ENCODE measurements at regions not wholly inside any gene's neighbourhood (a gene's known extent, or its start where the extent isn't known, plus 50 kb on each side); places are given as distances from the start of the nearest gene placed in this dataset.

DNA sequence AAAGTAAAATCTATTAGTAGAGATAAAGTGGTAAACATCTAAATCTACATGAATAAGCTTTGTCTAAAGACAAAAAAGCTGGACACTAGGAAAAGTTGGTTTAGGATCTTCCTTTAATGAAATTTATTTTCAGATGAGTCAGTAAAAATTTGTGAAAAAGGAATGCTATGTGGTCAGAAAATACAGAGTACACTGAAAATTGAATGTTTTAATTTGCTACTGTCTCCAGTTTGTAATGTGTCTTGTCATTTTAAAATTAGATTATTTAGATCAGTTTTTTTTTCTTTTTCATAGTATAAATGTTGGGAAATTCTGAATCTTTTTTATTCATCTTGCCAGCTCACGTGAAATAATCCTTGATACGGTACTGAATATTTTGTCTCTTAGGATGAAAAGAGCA is 56.9 kb downstream of the SLITRK6 start:
- no peak for DNase-seq

DNA sequence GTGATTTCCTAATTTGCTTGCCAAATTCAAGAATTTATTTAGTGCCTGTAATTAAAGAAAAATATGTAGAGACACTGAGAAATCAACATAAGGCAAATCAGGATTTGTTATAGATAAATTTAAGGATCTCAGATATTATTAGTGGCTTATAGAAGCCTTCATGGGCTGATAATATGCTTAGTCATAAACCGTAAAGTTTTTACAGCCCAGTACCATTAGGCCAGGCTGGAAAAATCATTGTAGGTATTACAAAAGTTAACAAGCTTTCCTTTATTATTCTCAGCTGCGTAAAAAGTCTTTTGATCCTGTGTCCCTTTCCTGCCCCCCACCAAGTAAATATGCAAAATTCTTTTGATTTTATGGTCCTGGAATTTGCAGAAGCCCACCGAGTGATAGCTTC is 58.2 kb downstream of the SLITRK6 start:
- DNase-seq = no peak

DNA sequence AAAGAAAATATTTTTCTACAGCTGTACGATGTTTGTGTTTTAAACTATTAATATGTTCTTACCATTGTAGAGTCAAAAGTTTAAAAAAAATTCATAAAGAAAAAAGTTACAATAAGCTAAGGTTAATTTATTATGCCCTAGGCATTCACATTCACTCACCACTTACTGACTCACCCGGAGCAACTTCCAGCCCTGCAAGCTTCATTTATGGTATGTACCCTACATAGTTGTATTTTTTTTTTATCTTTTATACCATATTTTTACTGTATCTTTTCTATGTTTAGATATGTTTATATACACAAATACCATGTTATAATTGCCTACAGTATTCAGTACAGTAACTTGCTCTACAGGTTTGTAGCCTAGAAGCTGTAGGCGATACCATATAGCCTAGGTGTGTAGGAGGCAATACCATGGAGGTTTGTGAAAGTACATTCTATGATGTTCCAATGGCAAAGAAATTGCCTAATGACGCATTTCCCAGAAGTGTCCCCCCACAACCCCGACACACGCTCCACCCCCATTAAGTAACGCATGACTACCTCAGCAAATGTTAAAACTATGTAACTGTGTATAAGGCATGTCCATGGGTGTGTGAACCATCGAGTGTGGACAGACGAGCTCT is 60.4 kb downstream of the SLITRK6 start:
- DNase-seq = no peak

DNA sequence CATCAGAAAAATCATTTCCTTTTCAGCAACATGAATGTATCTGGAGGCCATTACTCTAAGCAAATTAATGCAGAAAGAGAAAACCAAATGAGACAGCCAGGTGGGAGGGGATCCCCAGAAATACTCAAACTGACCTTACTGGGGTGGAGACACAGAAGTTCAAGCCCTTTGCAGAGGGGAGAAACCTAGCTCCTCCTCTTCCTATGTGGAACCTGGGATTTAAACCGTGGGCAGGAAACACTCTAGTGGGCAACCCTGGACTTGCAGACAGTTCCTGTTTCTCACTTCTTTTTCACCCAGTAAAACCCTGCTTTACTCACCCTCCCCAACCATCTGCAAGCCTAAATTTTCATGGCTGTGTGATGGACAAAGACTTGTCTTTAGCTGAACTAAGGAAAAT is 61.3 kb downstream of the SLITRK6 start:
- DNase-seq = no peak

DNA sequence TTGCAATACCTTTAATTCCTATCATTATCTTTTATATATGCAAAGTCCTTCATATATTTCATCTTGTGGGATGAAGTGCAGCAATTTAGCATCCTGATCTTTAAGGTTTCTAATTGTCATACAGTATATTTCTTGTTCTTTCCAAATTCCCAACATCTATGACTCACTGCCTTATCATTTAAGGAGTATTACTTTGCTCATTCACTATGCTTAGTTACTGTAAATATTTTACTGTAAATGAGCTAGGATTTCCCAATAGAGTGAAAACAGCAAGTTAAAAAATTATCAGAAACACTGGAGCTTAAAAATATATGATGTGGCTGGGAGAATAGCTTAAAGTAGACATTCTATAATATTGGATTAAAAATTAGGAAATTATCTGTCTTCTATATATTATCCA is 69.9 kb downstream of the SLITRK6 start:
- no peak for DNase-seq

DNA sequence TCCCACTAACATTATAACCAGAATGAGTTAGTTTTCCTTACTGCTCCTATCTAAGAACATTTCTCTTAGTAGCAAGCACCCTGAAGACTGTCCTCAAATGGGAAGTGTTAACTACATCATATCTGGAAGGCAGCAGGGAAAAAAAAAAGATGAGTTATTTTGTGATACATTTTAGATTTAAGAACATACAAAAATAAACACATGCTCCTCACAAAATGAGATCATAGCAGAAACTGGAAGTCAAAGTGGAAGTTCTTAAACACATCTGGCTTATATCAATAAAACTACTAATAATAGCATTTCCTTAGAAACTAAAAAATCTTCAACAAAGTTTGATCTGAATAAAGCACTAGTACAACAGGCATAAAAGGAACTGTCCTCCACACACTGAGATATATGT is 70.4 kb downstream of the SLITRK6 start:
- no peak for DNase-seq

DNA sequence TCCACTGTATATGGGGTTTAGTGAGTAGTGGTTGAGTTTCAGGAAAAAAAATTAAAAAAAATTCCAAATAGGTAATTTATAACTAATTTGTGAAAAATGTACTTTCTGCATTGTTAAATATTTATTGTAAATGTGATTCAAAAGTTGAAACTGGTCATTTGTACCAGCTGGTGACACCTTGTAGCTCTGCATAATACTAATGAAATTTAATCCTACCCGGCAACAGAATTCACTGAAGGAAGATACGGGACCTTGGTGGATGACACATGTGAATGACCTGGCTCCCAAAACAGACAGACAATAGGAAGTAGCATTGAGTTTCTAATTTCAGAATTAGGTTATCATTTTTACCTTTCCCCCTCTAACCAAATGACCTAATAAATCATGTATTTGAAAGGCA is 73.8 kb downstream of the SLITRK6 start:
- no peak for DNase-seq

DNA sequence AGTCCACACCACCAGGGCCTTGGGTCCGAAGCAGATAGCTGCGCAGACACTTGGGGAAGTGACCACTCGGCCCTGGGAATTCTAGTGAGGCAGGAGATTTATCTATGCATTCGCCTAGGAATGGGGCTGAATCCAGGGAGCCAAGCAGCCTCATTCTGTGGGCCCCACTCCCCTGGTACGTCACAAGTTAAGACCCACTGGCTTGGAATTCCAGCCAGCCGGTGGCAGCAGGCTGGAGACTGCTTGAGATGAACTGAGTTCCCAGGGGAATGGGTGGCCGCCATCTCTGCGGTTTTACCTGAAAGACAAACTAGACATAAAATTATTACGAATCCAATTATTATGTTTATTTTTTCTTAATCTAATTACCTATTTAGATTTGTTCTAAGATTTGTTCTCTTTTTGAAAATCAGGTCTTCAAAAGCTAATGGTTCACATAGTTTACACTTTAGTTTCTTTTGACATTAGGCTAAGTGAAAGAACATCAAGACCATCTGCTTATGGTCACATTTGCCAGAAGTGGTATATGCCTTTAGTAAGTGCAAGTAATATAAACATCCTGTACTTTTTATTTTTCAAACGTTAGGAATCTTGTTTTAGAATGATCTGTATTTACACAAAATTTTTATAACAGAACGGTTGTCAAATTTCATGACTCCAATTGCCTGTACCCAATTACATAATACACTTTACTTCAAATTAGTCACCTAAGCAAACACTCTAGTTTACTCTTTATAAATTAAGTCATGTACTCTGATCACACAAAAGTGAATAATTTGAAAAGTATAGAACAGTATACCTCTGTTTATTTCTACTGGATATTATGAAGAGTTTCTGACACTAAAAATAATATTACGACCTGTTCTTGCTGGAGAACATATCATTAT is 74.4 kb downstream of the SLITRK6 start:
- no peak for DNase-seq

DNA sequence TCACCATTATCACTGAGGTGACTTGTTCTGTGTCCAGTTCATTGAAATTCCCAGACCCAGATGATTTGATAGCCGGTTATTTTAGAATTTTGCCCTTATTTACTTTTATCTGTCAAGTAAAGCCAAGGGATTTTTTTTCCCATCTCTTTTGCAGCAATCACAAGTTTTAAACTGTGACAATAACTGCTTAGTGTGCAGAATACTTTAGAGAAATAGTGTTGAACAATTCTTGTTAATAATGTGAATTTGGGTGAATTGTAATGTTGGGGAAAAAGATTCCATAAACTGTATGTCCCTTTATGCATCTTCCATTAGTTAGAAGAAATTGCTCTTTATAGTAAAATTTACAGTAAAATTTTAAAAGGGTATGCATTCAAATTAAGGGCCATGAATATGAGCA is 79.5 kb downstream of the SLITRK6 start:
- no peak for DNase-seq

DNA sequence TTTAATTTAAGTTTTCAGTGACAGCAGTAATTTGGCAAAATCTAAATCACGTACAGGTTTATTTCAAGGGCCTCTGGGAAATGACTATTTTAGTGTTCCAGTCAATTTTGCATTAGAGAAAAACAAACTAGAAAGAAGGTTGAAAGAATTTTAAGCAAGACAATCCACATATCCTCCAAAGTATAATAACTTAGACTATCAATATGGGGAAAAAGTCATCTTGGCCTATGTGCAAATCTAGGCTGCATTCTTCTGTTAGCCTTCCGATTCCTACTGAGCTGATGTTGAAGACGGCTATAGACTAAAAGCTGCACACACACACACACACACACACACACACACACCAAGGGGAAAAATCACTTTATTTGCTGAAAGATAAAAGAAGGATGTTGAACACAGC is 81.3 kb downstream of the SLITRK6 start:
- DNase-seq = no peak

DNA sequence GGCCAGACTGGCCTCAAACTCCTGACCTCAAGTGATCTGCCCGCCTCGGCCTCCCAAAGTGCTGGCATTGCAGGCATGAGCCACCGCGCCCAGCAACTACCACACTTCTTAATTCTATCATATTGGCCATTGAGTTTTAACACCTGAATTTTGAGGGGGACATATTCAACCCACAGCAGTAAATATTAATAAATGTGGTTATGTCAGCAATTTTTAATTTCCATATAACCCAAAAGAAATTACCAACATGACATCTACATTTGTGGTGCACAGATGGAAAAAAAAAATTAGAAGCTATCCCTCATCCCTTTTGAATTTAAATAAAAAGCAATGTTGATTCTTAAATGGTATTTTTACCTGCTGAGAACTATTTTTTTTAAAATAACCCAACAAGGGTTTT is 88.7 kb downstream of the SLITRK6 start:
- DNase-seq = no peak

DNA sequence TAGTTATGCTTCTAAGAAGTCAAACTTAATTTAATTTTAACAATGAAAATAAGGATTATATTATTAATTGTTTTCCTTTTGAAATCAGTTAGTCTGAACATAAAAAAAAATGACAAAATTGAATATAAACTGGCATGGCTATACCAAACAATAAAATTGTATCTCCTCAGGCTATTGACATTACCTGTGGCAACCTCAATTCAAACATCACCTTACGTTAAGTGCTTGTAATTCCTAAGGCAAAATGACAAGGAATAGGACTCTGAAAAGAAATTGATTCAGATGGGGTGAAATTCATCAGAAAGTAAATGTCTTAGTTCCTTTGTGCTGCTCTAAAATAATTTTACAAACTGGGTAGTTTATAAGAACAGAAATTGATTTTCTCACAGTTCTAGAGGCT is 89.5 kb downstream of the SLITRK6 start:
- no peak for DNase-seq

DNA sequence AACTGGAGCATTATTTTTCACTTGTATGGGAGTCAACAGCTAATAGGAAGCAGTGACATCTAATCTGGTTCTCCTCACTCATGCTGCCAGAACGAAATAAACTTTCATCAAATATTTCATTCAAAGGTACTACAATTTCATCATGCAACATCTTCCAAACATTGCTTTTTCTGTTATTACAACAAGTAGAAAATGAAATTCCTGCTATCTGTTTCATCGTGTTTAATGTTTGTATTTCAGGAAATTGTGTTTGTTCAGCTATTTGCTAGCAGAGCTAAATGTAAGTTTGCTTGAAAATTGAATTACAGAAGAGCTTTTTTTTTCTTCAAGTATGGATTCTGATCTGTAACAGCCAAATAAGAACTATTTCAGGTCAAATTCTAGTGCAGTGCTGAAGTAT is 90.1 kb downstream of the SLITRK6 start:
- DNase-seq = no peak

DNA sequence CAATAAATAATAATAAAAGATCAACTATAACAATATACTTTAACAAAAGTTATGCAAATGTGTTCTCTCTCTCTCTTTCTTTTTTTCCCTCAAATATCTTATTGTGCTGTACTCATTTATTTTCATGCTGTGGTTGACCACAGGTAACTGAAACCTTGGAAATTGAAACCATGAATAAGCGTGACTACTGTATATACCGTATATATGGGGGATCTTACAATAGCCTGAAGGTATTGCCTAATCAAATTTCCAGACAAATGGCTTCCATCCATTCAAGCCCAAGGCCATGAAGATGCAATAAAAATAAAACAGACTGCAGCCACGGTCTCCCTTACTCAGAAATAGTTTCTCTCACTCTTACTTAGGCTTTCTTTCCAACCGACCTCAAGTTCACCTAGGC is 98.3 kb downstream of the SLITRK6 start:
- DNase-seq = no peak

DNA sequence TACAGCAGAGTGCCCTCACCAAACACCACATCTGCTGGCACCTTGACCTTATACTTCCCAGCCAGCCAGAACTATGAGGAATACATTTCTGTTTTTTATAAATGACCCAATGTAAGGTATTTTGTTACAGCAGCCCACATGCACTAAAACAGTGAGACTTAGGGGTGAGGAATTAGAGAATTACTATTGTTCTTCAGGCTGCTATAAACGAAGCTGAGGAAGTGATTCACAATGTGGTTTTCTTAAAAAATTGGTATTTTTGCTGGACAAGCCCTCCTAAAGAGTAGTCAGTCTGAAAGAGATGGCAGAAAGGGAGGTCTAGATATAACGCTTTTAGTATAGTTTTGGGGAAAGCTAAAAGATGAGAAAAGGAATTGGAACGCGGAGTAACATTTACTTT is 101.0 kb downstream of the SLITRK6 start:
- no peak for DNase-seq

DNA sequence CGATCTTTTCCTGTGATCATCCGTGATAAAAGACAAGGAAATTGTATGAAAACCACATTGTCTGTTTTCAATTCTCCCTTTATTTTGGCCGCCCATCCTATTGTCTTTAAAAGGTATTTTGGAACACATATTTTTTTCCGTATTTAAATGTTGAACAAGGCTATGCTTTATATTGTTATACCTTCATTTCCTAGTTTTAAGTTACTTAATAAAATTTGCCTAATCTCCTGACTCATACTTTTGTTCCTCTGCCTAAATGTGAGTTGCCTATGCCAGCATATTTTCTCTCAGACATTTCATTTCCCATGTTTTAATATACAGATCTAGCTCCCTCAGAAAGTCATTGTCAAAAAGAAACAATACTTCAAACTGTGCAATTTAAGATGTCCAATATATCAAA is 104.2 kb downstream of the SLITRK6 start:
- DNase-seq = no peak

DNA sequence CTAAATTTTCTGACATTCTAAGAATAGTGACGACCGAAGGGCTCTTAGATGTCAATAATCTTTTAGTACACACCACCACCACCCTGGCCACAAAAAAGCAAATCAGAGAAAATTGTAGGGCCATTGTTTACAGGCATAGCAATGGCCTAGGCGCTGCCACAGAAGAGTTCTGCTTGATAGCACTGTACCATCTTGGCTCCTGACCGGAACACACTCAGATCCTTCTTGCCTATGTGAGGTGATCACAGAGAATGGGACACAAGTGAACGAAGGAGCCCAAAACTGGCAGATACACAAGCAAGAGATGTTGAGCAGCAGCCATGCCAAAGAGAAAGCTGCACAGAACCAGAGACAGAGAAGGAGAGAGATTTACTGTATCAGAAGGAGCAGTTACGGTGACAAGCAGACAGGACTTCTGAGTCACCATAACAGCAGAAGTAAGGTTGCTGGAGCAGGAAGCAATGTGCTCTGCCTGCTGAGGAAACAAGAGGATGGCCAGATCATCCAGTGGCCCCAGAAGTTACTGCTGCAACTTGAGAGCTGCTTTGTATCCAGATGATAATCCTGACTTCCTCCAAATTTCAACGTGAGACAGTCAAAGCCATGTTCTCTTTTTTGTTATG is 105.2 kb downstream of the SLITRK6 start:
- DNase-seq = peak; percentile 77 to 78

DNA sequence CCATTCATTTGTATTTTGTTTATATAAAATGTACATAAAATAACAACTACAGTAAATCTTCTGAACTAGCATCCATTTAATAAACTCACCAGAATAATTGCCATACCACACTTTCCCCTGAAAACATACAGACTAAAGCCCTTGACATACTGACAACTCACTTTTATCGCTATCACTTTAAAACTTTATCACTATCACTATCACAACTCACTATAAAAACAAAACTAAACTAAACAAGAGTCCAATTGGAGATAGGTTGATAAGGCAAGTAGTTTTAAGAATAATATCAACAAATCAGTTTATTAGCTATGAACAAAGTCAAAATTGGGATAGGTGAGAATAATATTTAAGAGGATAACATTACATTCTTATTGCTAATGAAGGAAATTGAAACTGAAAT is 108.9 kb downstream of the SLITRK6 start:
- DNase-seq = no peak

DNA sequence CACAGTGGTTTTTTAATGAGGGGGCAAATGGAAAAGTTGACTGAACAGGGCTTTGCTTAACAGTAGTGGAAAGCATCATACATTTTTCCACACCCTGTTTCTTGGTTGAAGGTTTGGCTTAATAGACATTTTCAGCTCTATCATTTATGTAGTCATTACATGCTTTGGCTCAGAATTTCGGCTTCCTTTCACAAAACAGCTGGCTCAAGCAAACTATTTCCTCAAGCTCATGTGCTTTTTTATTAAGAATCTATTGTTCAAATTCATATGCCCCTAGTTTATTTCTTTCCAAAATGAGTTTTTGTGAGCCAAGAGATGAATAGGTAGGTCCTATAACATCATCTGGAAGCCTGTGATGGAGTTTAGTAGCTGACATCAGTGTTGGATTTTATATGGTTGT is 113.8 kb downstream of the SLITRK6 start:
- no peak for DNase-seq

DNA sequence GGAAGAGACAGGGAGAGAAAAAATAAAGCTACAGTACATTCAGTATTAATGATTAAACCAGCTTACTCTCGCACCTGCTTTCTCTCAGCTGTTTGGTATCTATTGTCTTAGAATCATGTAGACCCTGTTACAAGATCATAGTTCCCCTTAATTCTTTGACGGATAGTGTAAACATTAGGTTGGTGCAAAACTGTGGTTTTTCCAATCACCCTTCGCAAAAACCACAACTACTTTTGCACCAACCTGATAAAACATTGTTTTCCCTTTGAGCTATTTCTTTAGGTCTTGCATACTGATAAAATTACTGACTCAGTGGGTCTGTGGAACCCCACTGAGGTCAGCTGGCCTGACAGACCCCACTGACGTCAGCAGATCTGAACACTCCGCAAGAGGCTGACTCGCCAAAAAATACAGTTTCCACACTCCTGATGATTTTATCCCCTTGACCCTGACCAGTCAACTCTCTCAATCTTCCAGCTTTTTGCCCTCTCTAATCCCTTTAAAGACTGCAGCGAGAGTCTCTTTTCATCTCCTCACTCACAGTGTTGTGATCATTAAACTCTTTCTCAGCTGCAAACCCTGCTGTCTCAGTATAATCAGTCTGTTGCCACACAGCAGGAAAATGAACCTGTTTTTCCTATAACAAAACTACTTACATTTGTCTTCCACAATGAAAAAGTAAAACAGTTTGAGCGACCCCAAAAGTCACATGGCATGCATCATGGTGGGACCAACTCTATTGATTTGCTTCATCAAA is 123.9 kb downstream of the SLITRK6 start:
- DNase-seq = no peak

DNA sequence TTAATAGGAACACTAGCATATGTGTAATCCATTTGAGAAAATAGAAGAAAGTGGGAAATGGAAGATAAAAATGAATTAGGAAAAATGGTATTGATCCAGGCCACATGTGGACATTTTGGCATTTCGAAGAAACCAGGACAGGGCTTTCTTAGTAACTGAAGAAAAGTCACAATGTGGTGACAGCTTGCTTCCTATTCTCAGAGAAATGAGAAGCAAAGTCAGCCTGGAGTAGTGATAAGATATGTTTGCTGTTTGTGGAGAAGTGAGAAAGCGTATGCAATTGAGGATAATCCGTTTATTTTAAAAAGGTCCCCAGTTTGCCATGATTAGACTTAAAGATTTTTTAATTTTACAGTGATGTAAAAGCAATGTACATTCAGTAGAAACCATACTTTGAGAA is 127.9 kb downstream of the SLITRK6 start:
- DNase-seq = no peak

DNA sequence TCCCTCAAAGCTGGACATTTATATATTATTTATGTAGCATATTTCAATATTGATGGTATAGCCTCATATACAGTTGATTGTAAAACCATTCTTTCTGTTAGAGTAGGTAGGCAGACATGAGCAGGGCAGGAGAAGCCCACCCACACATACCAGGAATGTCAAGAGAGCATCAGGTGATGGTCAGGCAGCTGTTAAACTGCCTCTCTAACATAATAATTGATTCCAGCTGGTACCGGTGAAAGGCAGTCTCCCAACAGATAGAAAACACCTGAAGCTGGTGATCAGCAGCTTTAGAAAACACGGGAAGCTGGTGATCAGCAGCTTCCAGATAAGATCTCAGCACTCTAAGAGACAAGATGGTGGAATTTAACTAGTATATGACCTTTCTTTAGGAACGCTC is 132.9 kb downstream of the SLITRK6 start:
- no peak for DNase-seq

DNA sequence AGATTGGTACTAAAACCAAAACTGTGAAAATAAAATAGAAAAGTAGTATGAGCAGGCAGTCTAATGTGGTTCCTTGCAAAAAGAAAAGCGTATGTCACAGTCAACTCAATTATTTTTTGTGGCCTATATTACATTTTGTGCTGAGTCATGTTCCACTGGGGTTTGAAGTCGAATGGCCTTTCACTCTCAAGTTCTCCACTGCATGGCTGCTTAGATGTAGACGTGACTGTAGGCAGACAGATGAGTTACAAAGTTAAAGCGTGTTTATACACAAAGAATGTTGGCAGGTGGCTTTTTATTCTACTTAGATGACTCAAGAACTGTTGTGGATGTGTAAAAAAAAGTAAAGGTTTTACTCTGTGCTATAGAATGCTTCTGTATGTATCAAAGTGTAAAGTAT is 133.9 kb downstream of the SLITRK6 start:
- DNase-seq = no peak

DNA sequence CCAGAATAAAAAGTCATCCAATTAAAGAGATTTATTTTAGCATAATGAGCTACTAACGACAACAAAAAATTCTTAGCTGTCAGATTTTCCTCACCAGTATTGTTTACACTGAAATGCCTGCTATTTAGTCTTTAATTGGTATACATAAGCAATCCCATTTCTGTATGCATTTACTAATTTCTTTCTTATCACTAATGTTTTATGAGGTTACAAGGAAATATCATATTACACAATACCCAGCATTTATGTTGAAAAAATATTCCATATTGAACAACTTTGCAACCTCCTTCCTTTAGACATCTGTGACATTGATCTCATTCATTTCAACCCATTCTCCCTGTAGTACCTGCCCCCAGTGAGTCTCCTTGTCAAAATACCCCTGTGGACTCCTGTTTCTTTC is 135.4 kb downstream of the SLITRK6 start:
- no peak for DNase-seq

All from AML-193 (cell line).